ENCODE measurements at regions not wholly inside any gene's neighbourhood (a gene's known extent, or its start where the extent isn't known, plus 50 kb on each side); places are given as distances from the start of the nearest gene placed in this dataset.

GRCh38 chr5:103693517-103693916, 130.9 kb upstream of the NUDT12 start:
- TF ChIP-seq CTCF (conservative IDR thresholded peaks at IDR 0.05; ENCODE audit: low read length): no peak
- no peak for TF ChIP-seq EZH2phosphoT487 (IDR thresholded peaks at IDR 0.05; ENCODE audit: borderline replicate concordance, low read depth, low read length)
